ENCODE measurements at regions not wholly inside any gene's neighbourhood (a gene's known extent, or its start where the extent isn't known, plus 50 kb on each side); places are given as distances from the start of the nearest gene placed in this dataset.
A peak's percentile ranks its signal among the peaks of the same experiment; 100 is the strongest.

- Mint-ChIP-seq H3K27ac (peak overlapping the region in 1 of 7 donors; percentile 57), H3K36me3 (no peaks in the 10 kb centered on the region), H3K4me3 (no peak overlapping the region), H3K4me1 (no peaks in the 10 kb centered on the region), H3K9me3 (peaks cover 35 to 57% (median 44%) of the 10 kb centered on the region in 7 donors), H3K27me3 (ENCODE audit: low read depth in 3 of 3) (peaks cover 0 to 3% (median 2%) of the 10 kb centered on the region in 3 donors)
- 89% methylated on average over 29 of the region's 46 CpGs for WGBS (ENCODE audit: insufficient coverage)
- Histone ChIP-seq H3K4me1 (ENCODE audit: control insufficient read depth in 1 of 2, insufficient read depth in 2 of 2, low read length in 2 of 2) (no peaks in the 10 kb centered on the region), H3K9me3 (replicated peaks in 1 of 2; ENCODE audit: control insufficient read depth in 1 of 2, insufficient read depth in 1 of 2, low read length in 2 of 2) (peaks cover 60 to 63% of the 10 kb centered on the region in 2 donors), H3K9ac (ENCODE audit: insufficient read depth, low read length, poor library complexity, severe bottlenecking) (no peak overlapping the region), H4K20me1 (ENCODE audit: insufficient read depth, low read length) (no peaks in the 10 kb centered on the region), H3K27me3 (ENCODE audit: control insufficient read depth in 2 of 2, insufficient read depth in 2 of 2, low read length in 2 of 2) (no peaks in the 10 kb centered on the region), H3K27ac (ENCODE audit: low read depth in 1 of 2, low read length in 2 of 2) (no peak overlapping the region), H3K4me3 (replicated peaks in 1 of 3; ENCODE audit: low read depth in 2 of 3, low read length in 3 of 3) (no peak overlapping the region), H3K4me2 (replicated peaks; ENCODE audit: extremely low read depth, low read length, poor library complexity, severe bottlenecking) (no peak overlapping the region), H3K79me2 (ENCODE audit: insufficient read depth, low read length) (no peaks in the 10 kb centered on the region), H3K36me3 (replicated peaks in 1 of 2; ENCODE audit: control insufficient read depth in 1 of 2, insufficient read depth in 2 of 2, low read length in 2 of 2) (no peaks in the 10 kb centered on the region), H2AFZ (ENCODE audit: insufficient read depth, low read depth, low read length, poor library complexity, severe bottlenecking) (no peak overlapping the region)
- DNase-seq: no peak
- TF ChIP-seq CTCF (IDR thresholded peaks at IDR 0.05): no peak
- intact Hi-C loops (cut with micrococcal nuclease): no loop called here
Observed at GRCh38 chr6:168383062-168383854, 57.7 kb upstream of the SMOC2 start.

GRCh38 chr6:168384045-168385036, 56.6 kb upstream of the SMOC2 start:
- no peaks in the 10 kb centered on the region for H3K27me3 ChIP-seq (ENCODE audit: control insufficient read depth in 2 of 2, insufficient read depth in 2 of 2, low read length in 2 of 2)
- peaks cover 49 to 52% of the 10 kb centered on the region in 2 donors for H3K9me3 ChIP-seq (replicated peaks in 1 of 2; ENCODE audit: control insufficient read depth in 1 of 2, insufficient read depth in 1 of 2, low read length in 2 of 2)
- TF ChIP-seq CTCF (IDR thresholded peaks at IDR 0.05): no peak
- Mint-ChIP-seq H3K9me3 (peaks cover 25 to 46% (median 37%) of the 10 kb centered on the region in 7 donors), H3K36me3 (no peaks in the 10 kb centered on the region), H3K4me3 (no peak overlapping the region), H3K4me1 (no peaks in the 10 kb centered on the region), H3K27ac (no peak overlapping the region), H3K27me3 (ENCODE audit: low read depth in 3 of 3) (peaks cover 0 to 3% (median 2%) of the 10 kb centered on the region in 3 donors)
- no peak overlapping the region for H2AFZ ChIP-seq (ENCODE audit: insufficient read depth, low read depth, low read length, poor library complexity, severe bottlenecking)
- H3K9ac ChIP-seq (ENCODE audit: insufficient read depth, low read length, poor library complexity, severe bottlenecking): no peak overlapping the region
- H3K27ac ChIP-seq (ENCODE audit: low read depth in 1 of 2, low read length in 2 of 2): no peak overlapping the region
- H4K20me1 ChIP-seq (ENCODE audit: insufficient read depth, low read length): no peaks in the 10 kb centered on the region
- no peak overlapping the region for H3K4me2 ChIP-seq (replicated peaks; ENCODE audit: extremely low read depth, low read length, poor library complexity, severe bottlenecking)
- no peaks in the 10 kb centered on the region for H3K79me2 ChIP-seq (ENCODE audit: insufficient read depth, low read length)
- DNase-seq: no peak
- H3K4me1 ChIP-seq (ENCODE audit: control insufficient read depth in 1 of 2, insufficient read depth in 2 of 2, low read length in 2 of 2): no peaks in the 10 kb centered on the region
- intact Hi-C loops (cut with micrococcal nuclease): no loop called here
- H3K4me3 ChIP-seq (replicated peaks in 1 of 3; ENCODE audit: low read depth in 2 of 3, low read length in 3 of 3): no peak overlapping the region
- WGBS (ENCODE audit: insufficient coverage): 96% methylated on average over 11 of the region's 31 CpGs
- H3K36me3 ChIP-seq (replicated peaks in 1 of 2; ENCODE audit: control insufficient read depth in 1 of 2, insufficient read depth in 2 of 2, low read length in 2 of 2): no peaks in the 10 kb centered on the region
